A673 (cell line): ENCODE measurements at regions not wholly inside any gene's neighbourhood (a gene's known extent, or its start where the extent isn't known, plus 50 kb on each side); places are given as distances from the start of the nearest gene placed in this dataset.

Source experiments
- BruUV-seq: library from RNA; stranded (reverse); fragments of 400-500 nt; replicated peaks from 2 replicates; lab custom pipeline; 2021; lab: Mats Ljungman, UMichigan
- CTCF ChIA-PET: fragments of 300-600 bp; sonication (Branson Sonifier 250); formaldehyde crosslinking; loops from one replicate; lab custom pipeline; 2022; ENCODE audit warnings: antibody characterized with exemption; lab: Charles Lee
- POLR2A ChIA-PET: fragments of 300-600 bp; sonication (Branson Sonifier 250); formaldehyde crosslinking; loops from one replicate; lab custom pipeline; 2022; ENCODE audit warnings: antibody characterized with exemption; ENCODE audit not compliant: low non-redundant PET; lab: Charles Lee
- DNase-seq: peaks from one replicate; pipeline ENCODE4 v3.0.0-alpha.2; 2015; ENCODE audit warnings: low spot score
- H3K27ac ChIP-seq: fragments of 200-600 bp; sonication (generic); 2 replicates; pipeline ENCODE4 v1.5.1; 2016; ENCODE audit warnings: mixed run types, low read depth, mild to moderate bottlenecking, mixed read lengths, antibody characterized with exemption, low read length; ENCODE audit not compliant: poor library complexity, severe bottlenecking
- H3K27me3 ChIP-seq: fragments of 200-600 bp; sonication (generic); replicated peaks from 2 replicates; pipeline ENCODE4 v1.6.1; 2017; ENCODE audit warnings: mixed run types, low read depth, mild to moderate bottlenecking, mixed read lengths, antibody characterized with exemption, low read length; ENCODE audit not compliant: insufficient read depth, poor library complexity
- H3K36me3 ChIP-seq: fragments of 200-600 bp; sonication (generic); 2 replicates; pipeline ENCODE4 v1.6.1; 2016; ENCODE audit warnings: mixed run types, mild to moderate bottlenecking, mixed read lengths, antibody characterized with exemption, low read length; ENCODE audit not compliant: insufficient read depth, poor library complexity, severe bottlenecking
- H3K4me1 ChIP-seq: fragments of 200-600 bp; sonication (generic); 2 replicates; pipeline ENCODE4 v1.6.1; 2017; ENCODE audit warnings: mixed run types, mild to moderate bottlenecking, mixed read lengths, antibody characterized with exemption, low read length; ENCODE audit not compliant: insufficient read depth, poor library complexity, severe bottlenecking
- H3K4me3 ChIP-seq: fragments of 200-600 bp; sonication (generic); 2 replicates; pipeline ENCODE4 v1.5.1; 2016; ENCODE audit warnings: low read depth, mixed run types, mild to moderate bottlenecking, mixed read lengths, low read length; ENCODE audit not compliant: poor library complexity, severe bottlenecking
- H3K9me3 ChIP-seq: fragments of 200-600 bp; sonication (generic); 2 replicates; pipeline ENCODE4 v1.6.1; 2016; ENCODE audit warnings: mixed run types, low read depth, mild to moderate bottlenecking, mixed read lengths, antibody characterized with exemption, low read length; ENCODE audit not compliant: poor library complexity, severe bottlenecking
- CTCF ChIP-seq: fragments of 300-800, 200-600 bp; sonication (generic); conservative IDR thresholded peaks from 2 replicates; pipeline ENCODE4 v1.5.1; 2017; ENCODE audit warnings: low read depth, mild to moderate bottlenecking, antibody characterized with exemption, low read length, moderate library complexity, mixed read lengths
- EZH2 ChIP-seq: fragments of 200-600 bp; sonication (generic); IDR thresholded peaks from 2 replicates; pipeline ENCODE4 v1.6.1; 2017; ENCODE audit warnings: borderline replicate concordance, low read depth, mild to moderate bottlenecking, mixed read lengths, antibody characterized with exemption, low read length; ENCODE audit not compliant: poor library complexity, severe bottlenecking
- intact Hi-C: fragments of 100-400 bp; cut with micrococcal nuclease; formaldehyde crosslinking; loops from one replicate; pipeline ENCODE4 v1.10.0; 2022; ENCODE audit not compliant: unreplicated experiment

DNA sequence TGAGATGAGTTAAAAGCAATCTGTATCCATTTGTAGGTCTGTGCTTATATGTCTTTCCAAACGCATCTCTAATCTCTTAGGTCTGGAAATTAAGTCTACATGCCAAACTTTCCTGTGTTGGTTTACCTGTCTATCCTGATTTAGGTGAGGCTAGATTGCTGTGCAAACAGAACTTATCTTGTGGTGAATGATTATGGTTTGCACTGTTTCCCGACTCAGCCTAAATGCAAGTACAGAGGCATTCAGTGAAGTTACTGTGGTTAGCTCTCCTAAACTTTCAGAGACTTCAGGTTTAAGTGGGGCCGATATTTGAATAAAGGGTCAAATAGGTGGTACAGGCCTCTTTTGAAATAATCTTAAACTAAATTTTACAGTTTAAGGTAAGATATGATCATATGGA lies 103.5 kb downstream of the ICOS start:
- no peak overlapping the region for H3K27ac ChIP-seq
- POLR2A ChIA-PET, result no interaction called here
- no peak overlapping the region for H3K4me3 ChIP-seq
- no peaks in the 10 kb centered on the region for H3K27me3 ChIP-seq
- H3K4me1 ChIP-seq, result no peaks in the 10 kb centered on the region
- no peaks in the 10 kb centered on the region for H3K36me3 ChIP-seq
- no TSS peak for BruUV-seq
- CTCF ChIA-PET, result no interaction called here
- intact Hi-C loops, result no loop called here
- no peak for DNase-seq
- no peak for TF ChIP-seq EZH2
- TF ChIP-seq CTCF, result no peak
- H3K9me3 ChIP-seq, result no peaks in the 10 kb centered on the region

DNA sequence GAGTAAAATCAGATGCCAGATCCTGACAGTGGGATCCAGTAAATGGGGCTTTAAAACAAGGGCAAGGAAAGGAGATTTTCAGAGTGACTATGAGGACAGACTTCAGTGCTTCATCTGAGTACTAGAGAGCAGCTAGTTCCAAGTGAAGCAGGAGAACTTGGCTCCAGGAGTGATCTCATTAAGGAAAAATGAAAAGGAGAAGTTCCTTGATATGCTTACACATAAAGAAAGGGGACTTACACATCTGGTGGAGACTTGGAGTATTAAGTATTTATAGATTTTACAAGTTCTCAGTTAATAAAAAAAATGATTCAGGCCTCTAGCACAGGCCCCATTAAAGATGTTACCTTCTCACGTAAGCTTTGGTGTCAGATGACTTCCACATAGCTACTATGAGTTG lies 105.8 kb downstream of the ICOS start:
- Histone ChIP-seq H3K36me3 (no peaks in the 10 kb centered on the region), H3K4me1 (no peaks in the 10 kb centered on the region), H3K4me3 (no peak overlapping the region), H3K9me3 (no peaks in the 10 kb centered on the region), H3K27ac (no peak overlapping the region), H3K27me3 (no peaks in the 10 kb centered on the region)
- DNase-seq, result no peak
- ChIA-PET CTCF (no interaction called here), POLR2A (interaction anchor here (0.7 kb wide), 1 partner anchor 94 kb away, joined by 11 read pairs; no protein-coding TSS in a partner anchor)
- no TSS peak for BruUV-seq
- intact Hi-C loops, result no loop called here
- TF ChIP-seq EZH2, result no peak
- TF ChIP-seq CTCF, result no peak

- POLR2A ChIA-PET, result no interaction called here
- BruUV-seq, result no TSS peak
- CTCF ChIA-PET, result no interaction called here
- Histone ChIP-seq H3K4me1 (no peaks in the 10 kb centered on the region), H3K27me3 (no peaks in the 10 kb centered on the region), H3K36me3 (no peaks in the 10 kb centered on the region), H3K9me3 (no peaks in the 10 kb centered on the region), H3K4me3 (no peak overlapping the region), H3K27ac (no peak overlapping the region)
- TF ChIP-seq CTCF, result no peak
- intact Hi-C loops, result no loop called here
- DNase-seq, result no peak
Measured at GRCh38 chr2:204046145-204046544, 109.6 kb downstream of the ICOS start.
